ENCODE measurements at regions not wholly inside any gene's neighbourhood (a gene's known extent, or its start where the extent isn't known, plus 50 kb on each side); places are given as distances from the start of the nearest gene placed in this dataset.

DNA sequence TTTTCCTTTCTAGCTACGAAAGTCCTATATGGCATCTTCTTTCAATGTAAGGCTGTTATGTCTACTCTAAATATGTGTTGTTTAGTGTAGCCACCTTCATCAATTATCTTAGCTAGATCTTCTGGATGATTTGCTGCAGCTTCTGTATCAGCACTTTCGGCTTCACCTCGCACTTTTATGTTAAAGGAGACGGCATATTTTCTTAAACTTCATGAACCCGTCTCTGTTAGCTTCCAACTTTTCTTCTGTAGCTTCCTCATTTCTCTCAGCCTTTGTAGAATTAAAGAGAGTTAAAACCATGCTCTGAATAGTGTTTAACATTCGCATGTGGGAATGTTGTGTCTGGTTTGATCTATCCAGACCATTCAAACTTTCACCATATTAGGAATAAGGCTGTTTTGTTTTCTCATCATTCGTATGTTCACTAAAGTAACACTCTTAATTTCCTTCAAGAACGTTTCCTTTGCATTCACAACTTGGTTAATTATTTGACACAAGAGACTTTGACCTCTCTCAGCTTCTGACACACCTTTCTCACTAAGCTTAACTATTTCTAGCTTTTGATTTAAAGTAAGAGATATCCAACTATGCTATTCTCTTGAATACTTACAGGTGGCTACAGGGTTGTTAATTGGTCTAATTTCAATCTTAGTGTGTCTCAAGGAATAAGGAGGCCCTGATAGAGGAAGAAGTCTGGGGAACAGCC lies 476.8 kb downstream of the GABRG1 start:
- no peak for DNase-seq (ENCODE audit: low spot score)

DNA sequence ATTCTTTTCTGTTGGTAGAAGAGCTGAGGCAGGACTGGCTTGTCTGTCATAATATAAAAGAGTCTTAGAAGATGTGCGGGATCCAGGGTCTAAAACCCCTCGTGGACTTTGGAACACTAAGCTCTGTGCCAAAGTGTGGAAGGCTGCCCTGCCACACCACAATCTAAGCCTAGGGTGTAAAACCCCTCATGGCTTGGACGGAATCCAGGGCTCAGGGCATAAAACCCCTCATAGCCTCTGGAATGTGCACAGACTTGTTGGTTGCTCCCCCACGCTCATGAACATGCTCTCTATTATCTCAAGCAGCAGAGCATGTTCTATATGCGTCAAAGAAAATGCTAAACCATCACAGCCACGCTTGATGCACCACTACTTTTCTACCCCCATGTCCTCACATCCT lies 483.6 kb downstream of the GABRG1 start:
- DNase-seq (ENCODE audit: low spot score) = no peak

- no peak for DNase-seq (ENCODE audit: low spot score)
These were observed 485.2 kb downstream of the GABRG1 start for GRCh38 chr4:45638641-45639040.

DNA sequence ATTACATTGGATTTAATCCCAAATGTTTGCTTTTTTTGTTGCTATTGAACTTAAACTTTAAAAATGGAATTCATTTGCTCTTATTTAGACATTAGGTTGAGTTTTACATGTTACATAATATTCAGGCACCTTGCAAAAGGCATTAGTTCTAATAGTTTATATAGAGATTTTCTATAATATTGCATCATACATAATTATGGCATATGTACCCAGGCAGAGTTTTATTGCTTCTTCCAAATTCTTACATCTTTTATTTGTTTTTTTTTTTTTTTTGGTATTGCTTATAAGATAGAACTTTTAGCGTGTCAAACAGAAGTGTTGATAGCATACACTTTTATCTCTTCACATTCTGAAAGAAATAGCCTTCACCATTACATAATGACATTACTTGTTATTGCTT lies 487.7 kb downstream of the GABRG1 start:
- DNase-seq (ENCODE audit: low spot score) = no peak

DNA sequence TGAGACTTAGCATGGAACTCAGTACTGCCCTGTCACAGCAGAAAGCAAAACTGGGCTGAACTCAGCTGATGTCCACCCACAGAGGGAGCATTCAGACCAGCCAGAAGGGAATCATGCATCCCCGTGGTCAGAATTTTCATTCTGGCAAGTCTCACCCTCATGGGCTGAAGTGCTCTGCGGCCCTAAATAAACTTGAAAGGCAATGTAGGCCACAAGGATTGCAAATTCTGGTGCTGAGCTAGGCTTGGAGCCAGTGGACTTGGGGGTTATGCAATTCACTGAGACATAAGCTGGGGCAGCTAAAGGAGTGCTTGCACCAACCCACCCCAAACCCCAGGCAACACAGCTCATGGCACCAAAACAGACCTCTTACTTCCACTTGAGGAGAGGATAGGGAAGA lies 494.1 kb downstream of the GABRG1 start:
- no peak for DNase-seq (ENCODE audit: low spot score)

GRCh38 chr4:45621971-45622370 lies 501.9 kb downstream of the GABRG1 start:
- DNase-seq (ENCODE audit: low spot score) = no peak

GRCh38 chr4:45620808-45621207 lies 503.0 kb downstream of the GABRG1 start:
- no peak for DNase-seq (ENCODE audit: low spot score)

DNA sequence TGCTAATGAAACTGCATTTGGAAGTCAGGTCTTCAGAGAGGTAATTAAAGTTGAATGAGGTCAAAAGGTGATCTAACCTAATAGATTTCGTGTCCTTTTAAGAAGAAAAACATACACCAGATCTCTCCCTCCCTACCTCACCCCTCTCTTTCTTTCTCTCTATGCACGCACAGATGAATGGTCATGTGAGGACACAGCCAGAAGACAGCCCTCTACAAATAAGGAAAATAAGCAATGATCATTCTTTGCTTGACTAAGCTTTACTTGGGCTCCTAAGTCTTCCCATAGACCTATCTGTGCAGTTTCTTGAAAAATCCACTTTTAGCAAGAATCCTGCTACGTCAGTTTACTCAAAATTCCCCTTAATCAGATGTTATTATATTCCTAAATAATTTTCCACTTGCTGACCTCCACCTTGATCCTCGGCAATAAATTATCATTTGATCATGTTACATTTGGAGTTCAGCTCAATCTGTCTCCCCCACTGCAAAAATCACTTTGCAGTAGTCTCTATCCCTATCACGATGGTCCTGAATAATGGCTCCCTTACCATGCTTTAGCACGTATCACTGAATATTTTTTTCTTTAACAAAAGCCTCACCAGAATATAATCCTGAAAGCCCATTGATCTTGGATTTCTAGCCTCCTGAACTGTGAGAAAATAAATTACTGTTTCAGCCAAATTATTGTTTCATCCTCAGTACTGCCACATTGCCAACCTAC lies 527.3 kb downstream of the GABRG1 start:
- no peak for DNase-seq (ENCODE audit: low spot score)

GRCh38 chr4:45580334-45580733 lies 543.5 kb downstream of the GABRG1 start:
- DNase-seq (ENCODE audit: low spot score) = no peak

DNA sequence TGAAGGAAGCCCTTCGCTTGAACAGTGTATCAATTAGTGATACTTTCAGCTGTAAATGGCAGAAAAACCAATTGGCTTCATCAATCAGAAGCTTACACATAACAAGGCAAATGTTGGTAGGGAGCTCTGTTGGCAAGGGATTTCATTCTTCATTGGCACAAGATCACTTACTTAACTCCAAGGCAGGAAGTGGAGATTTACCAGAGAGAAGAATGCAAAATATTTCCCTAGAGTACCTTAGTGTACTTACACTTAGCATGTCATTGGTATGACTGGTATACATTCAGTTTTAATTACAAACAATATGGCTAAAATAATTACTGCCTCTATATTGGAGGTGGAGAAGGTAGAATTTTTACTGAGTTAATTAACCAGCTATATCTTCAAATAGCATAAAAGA lies 545.0 kb downstream of the GABRG1 start:
- DNase-seq (ENCODE audit: low spot score) = no peak

DNA sequence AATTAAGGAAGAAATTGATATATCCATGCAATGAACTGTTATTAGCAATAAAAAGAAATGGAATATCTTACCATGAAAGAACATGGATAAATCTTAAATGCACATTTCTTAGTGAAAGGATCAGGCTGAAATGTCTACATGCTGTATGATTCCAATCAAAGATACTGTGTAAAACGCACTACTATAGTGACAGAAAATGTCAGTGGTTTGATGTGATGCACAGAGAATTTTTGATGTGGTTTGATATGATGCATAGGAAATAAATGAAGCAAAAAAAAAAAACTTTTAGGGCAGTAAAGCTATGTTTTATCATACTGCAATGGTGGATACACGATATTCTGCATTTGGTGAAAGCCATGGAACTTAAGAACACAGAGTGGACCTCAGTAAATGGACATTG lies 547.6 kb downstream of the GABRG1 start:
- DNase-seq (ENCODE audit: low spot score) = no peak

- no peak for DNase-seq (ENCODE audit: low spot score)
These were observed 554.2 kb downstream of the GABRG1 start for GRCh38 chr4:45569619-45570018.

GRCh38 chr4:45568694-45569093 lies 555.2 kb downstream of the GABRG1 start:
- no peak for DNase-seq (ENCODE audit: low spot score)

DNA sequence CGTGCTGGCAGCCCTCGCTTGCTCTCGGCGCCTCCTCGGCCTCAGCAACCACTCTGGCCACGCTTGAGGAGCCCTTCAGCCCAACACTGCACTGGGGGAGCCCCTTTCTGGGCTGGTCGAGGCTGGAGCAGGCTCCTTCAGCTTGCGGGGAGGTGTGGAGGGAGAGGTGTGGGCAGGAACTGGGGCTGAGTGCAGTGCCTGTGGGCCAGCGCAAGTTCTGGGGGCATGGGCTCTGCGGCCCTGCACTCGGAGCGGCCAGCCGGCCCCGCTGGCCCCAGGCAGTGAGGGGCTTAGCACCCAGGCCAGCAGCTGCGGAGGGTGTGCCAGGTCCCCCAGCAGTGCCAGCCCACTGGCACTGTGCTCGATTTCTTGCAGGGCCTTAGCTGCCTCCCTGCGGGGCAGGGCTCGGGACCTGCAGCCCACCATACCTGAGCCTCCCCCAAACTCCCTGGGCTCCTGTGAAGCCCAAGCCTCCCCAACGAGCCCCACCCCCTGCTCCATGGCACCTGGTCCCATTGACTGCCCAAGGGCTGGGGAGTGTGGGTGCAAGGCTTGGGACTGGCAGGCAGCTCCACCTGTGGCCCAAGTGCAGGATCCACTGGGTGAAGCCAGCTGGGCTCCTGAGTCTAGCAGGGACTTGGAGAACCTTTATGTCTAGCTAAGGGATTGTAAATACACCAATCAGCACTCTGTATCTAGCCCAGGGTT lies 556.8 kb downstream of the GABRG1 start:
- DNase-seq (ENCODE audit: low spot score) = no peak

DNA sequence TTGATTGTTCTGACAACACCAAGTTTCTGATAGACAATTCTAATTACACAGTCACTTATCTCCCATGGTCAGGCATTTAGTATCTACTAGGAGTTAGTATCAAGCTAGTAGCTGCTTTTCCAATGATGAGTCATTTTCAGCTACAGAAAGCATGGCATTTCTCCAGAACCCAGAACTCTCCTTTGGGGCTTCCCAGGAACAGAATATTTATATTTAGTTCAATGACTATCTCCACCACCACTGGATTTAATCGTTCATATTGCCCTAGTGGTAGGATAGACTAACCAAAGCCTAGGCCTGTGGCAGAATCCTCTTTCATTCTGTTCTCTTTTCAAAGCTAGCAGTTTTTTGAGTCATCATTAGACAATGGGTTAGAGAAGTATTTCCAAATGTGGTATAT lies 569.4 kb downstream of the GABRG1 start:
- no peak for DNase-seq (ENCODE audit: low spot score)

GRCh38 chr4:45550766-45551366 lies 573.0 kb downstream of the GABRG1 start:
- DNase-seq (ENCODE audit: low spot score) = no peak

GRCh38 chr4:45539142-45539814 lies 584.6 kb downstream of the GABRG1 start:
- DNase-seq (ENCODE audit: low spot score) = no peak

DNA sequence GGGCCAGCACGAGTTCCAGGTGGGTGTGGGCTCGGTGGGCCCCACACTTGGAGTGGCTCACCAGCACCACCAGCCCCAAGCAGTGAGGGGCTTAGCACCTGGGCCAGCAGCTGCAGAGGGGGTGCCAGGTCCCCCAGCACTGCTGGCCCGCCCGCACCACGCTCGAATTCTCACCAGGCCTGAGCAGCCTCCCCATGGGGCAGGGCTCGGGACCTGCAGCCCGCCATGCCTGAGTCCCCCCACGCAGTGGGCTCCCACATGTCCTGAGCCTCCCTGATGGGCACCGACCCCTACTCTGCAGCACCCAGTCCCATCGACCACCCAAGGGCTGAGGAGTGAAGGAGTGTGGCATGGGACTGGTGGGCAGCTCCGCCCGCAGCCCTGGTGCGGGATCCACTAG lies 593.4 kb downstream of the GABRG1 start:
- no peak for DNase-seq (ENCODE audit: low spot score)

- DNase-seq (ENCODE audit: low spot score) = no peak
These were observed 596.7 kb downstream of the GABRG1 start for GRCh38 chr4:45527160-45527559.

DNA sequence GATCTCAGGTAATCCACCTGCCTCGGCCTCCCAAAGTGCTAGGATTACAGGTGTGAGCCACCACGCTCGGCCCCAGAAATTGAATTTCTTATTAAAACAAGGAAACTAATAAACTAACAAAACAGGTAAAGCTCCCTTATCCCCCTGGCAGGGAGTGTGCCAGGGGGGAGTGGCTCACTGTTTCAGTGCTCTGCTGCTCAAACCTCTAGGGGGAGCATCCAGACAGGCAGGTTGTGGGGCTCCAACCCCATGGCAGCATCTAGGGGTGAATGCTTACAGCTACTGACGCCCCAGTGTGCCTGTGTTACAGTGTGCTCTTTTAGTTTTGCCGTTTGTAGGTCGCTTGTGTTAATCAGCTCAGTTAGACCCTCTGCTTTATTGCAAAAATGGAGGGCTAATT lies 605.0 kb downstream of the GABRG1 start:
- DNase-seq (ENCODE audit: low spot score) = no peak

DNA sequence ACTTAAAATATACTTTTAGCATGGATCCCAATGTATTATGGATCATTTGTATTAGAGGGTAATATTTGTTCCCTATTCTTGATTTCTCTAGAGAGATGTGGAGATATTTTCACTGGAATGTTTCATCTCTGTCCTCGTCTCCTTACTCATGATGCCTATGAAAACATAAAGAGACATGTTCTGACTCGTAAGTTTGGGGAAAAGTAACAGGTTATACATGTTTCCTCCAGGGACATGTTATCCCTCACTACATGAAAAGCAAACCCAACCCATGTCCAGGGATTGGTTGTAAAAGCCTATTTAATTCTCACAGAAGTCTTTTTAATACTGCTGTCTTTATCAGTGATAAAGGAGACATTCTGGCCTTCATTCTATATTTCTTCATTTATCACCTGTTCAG lies 621.4 kb downstream of the GABRG1 start:
- no peak for DNase-seq (ENCODE audit: low spot score)

DNA sequence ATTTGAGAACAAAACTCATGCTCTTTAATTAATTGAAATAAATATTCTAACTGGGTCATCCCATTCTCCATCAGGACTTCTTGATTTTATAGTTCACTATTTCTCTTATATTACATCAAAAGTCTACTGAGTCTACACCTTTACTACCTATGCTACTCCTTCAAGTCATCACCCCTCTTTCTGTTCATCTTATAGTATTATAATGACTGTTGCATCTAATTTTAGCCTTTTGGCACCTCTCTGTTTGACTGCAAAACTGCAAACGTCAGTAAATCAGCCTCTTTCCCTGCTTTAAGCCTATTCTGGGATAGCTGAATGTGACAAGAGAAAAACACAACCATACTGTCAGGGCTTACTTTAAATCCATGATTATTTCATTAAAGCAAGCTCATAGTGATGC lies 639.1 kb downstream of the GABRG1 start:
- no peak for DNase-seq (ENCODE audit: low spot score)
